NCI-H345 treated with DMSO at 0.1 percent for 48 hours (cell line): ENCODE measurements at regions not wholly inside any gene's neighbourhood (a gene's known extent, or its start where the extent isn't known, plus 50 kb on each side); places are given as distances from the start of the nearest gene placed in this dataset.

Source experiments
- DNase-seq: peaks from one replicate; lab custom pipeline; 2025; ENCODE audit not compliant: unreplicated experiment; lab: John Stamatoyannopoulos, UW

DNA sequence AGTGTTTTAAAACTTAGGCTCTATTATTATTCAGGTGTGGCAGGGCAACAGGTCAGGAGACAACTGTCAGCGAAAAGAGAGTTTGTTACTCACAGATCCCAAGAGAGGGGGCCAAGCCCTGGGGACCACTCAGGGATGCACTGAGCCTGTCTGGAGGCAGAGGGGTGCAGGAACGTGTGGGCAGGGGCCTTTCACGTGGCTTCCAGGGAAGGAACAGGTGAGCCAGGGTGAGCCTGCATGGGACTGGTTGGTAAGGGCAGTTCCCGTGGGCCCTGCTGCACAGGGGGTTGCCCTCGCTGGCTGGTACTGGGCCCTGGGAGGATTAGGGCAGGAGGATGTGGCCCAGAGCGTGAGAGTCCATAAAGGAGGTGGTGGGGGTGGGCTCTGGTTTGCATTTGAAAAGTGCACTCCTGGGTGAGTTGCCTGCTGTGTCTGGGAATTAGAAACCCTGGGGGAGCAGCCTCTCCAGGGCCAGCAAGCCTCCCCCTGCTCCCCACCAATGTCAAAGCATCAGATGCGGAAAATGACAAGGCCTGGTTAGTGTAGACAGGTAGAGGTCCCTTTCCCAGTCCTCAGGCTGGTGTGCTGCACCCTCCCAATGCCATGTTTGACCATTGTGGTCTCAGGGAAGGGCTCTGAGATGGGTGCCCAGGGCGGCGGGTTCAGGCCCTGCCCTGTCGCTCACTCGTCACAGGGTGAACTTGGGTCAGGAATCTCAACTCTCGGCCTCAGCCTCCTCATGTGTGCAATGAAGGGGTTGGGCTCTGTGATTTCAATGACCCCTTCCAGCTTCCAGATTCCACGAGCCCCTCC lies 127.4 kb upstream of the RPS6KA2 start:
- DNase-seq: no peak

DNA sequence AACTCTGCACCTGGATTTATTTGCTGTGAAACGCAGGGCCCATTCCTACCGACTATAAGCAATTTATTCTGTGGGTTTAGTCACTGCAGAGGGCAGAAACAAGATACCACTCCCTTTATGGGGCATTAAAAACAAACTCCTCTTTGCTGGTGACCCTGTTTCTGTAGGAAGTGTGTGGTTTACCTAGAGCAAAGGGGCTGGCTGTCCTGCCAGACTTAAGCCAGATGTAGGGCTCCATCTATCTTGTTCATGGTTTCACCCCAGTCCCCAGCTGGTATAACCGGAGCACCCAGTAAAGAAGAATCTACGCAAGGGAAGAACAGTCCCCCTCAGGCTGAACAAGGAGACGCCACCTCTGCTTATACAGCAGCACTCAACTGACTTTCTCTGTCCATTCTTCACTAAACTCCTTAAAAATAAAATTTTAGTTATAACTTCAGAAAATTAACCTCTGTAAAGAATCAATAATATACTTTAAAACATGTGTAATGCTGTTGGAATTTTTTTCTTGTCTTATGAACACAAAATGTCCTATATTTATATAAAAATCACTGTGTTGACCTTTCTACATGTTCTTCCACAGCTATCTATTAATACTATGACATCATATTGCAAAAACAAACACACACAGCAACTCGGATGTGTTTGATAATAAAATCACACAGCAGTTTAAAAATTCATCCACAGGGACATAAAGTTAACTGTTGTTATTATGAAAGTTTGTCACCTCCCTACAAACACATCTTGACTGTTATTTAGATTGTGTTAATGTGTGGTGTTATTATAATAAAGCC lies 126.1 kb upstream of the RPS6KA2 start:
- no peak for DNase-seq

DNA sequence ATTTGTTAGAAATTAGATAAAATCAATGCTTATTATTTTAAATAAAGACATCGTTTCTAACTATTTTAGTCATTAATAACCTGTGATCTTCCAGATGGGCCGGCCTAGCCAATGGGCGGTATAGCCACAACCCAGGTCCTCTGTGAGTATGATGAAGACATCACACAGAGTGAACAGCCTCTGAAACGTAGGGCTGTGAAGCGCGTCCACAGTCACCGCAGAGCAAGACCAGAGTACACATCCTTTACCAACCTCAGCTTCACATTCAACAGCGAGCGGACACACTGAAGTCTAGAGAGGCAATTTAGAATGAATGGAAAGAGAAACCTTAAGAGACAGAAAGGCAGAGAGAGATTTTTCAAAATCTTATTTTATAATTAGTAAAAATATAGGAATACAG lies 125.0 kb upstream of the RPS6KA2 start:
- no peak for DNase-seq

DNA sequence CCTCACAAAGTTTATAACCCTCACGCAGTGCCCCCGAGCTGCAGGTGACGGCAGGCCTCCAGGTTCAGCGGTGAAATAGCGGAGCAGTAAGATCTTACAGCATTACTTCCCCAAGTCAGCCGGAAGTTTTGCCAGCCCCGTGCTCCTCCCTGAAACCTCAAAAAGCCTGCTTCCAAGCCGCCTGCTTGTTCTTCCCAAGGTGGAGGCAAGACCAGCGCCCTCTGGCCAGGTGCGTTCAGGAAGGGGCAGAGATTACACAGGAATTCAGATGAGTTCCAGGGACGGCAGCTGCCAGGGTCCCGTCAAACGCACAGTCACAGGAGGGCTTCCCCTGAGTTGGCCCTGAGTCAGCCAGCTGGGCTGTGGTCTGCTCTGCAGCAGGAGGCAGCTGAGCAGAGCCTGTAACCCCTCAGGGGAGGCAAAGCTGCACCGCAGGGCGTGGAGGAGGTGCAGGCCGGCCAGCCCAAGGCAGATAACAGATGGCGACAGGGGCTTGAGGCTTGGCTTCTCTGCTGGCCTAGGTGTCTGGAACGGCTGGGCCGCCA lies 124.1 kb upstream of the RPS6KA2 start:
- DNase-seq: no peak

DNA sequence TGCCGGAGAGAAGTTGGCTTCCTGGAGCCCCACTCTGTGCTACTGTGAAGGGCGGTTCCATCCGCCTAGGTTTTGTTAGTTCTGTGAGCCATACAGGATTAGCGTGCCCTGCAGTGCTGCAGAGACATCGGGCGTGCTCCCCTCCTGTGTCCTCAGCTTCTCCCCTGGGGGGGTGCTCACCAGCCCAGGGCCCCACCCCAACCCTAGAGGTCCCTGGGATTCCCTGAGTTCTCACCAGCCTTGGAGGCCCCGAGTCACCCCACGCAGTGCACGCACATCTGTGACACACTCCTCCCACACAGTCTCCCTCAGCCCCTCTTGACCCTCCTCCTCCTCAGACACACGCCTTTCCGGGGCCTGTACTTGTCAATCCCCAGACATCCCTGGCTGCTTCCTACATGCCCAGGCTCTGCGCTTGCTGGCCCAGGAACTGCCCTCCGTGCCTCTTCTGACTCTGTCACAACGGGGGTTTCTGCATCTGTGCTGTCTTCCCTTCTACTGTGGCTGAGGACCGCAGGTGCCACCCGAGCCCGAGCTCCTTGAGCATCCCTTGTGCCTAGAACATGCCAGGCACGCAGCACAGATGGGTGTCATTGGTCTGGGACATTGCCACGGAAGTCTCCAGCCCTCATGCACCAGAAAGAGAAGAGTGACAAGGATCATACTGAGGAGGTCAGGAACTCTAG lies 123.2 kb upstream of the RPS6KA2 start:
- no peak for DNase-seq

DNA sequence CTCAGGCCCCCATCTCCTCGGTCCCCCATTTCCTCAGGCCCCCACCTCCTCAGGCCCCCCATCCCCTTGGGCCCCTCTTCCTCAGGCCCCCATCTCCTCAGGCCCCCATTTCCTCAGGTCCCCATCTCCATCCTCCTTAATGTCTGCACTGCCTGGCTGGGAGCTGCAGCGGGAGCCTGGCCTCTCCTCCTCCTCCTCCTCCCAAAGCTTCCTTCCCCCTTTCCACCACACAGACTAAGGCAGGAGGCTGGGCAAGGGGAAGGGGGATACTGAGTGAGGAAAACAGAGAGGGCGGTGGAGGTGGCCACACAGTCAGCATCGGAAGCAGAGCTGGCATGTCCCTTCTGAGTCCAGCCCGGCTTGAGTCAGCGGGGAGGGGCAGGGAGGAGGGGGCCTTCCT lies 122.6 kb upstream of the RPS6KA2 start:
- no peak for DNase-seq

DNA sequence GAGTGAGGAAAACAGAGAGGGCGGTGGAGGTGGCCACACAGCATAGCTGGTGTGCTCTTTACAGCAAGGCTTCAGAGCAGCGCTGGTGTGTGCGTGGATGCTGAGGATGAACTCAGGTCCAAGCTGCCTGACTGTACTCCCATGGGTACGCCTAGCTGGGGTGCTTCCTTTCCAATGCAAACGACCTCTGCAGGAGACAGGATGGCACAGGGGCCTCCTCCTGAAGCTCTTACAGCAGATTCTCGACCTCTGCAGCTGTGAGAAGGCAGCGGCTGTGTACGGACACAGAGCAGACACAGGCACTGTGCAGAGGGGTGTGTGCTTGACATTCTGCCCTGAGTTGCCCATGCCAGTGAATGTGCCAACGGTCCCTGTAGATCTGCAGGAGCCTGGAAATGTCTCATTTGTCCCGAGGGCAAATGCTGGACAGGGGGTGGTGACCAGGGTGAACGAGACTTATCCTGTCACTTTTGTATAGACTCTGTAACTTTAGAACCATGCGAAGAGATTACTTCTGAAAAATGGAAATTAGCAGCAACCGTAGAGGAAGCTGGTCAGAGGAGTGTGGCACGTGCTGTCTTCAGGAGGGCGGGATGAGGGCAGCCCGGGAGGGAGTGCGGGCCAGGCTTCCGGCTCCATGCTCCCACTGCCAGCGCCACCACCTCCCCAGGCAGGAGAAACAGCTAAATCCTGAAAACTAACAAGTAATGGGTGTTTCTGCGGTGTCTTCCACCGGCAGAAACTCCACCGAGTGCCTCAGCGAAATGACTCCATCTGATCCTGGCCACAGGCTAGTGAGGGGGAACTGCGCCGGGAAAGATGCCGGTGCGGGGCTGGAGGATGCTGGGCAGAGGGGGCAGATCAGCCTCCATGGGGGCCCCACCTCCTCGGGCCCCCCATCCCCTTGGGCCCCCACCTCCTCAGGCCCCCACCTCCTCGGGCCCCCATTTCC lies 120.9 kb upstream of the RPS6KA2 start:
- no peak for DNase-seq

DNA sequence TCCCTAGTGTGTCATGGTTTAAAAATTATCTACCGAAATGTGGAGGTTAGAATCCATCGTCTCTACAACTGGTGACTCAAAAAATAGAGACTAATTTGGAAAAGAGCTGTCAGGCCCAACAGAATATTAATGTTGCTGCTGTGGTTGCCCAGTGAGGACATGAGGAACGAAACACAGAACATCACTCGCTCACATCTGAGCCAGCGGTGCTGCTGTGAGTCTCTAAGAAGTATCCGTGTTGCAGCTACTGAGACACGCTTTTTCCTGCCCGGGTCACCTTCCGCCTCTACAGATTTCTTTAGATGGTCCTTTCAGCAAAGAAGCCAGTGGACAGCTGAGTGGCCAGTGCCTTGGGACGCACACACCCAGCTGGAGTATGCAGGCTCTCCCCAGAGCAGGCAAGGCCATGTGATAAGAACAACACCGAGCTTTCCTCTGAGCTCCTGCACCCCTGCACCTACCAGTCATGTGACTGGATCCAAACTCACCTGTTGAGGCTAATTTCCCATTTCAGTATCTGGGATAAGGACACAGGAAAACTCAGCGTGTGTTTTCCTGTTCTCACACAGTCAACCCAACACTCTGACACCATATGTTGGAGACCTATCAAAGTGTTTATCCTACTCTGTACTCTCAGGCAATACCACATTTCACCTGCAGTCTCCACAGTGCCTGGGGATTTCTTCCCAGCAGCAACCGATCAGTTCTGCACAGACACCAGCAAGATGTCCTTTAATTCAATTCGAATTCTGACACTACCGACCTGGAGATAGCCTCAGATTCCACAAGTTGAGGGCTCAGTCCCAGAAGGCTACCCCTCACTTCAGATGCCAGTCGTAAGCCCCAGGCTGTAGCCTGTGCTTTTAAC lies 119.0 kb upstream of the RPS6KA2 start:
- DNase-seq: no peak

DNA sequence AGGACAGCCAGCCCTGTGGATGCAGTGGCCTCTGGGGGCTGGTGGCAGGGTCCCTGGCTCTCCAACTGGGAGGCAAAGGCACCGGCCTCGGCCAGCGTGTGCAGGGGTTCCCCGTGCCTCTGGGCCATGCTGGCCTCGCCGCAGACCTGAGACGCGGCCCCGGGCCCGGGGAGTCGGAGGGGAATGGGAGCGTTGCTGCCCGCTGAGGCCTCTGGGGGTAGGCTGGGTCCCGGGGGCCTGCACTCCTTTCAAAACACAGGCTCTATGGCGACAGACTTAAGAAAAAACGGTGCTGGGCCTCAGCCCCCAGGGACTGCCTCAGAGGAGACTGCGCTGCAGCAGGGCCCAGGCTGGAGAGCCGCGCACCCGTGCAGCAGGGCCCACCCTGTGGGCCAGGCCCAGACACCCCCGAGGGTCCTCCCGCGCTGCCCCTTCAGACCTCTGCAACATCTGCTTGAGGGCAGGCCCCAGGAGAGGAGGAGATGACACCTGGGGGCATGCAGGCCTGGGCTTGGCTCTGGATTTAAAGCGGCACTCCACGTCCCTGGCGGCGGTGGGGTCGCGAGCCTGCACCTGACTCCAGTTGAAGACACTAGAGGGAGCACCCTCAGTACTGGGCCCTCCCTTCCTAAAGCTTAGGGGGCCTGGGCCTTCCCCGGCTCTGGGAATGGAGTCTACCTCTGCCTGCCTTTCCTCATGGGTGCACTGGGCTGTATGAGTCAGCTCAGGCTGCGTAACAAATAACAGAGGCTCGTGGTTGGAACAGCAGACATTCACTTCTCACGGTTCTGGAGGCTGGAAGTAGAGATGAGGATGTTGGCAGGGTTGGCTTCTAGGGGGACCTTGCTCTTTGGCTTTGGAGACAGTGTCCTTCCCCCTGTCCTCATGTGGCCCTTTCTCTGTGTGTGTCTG lies 117.4 kb upstream of the RPS6KA2 start:
- DNase-seq: no peak

DNA sequence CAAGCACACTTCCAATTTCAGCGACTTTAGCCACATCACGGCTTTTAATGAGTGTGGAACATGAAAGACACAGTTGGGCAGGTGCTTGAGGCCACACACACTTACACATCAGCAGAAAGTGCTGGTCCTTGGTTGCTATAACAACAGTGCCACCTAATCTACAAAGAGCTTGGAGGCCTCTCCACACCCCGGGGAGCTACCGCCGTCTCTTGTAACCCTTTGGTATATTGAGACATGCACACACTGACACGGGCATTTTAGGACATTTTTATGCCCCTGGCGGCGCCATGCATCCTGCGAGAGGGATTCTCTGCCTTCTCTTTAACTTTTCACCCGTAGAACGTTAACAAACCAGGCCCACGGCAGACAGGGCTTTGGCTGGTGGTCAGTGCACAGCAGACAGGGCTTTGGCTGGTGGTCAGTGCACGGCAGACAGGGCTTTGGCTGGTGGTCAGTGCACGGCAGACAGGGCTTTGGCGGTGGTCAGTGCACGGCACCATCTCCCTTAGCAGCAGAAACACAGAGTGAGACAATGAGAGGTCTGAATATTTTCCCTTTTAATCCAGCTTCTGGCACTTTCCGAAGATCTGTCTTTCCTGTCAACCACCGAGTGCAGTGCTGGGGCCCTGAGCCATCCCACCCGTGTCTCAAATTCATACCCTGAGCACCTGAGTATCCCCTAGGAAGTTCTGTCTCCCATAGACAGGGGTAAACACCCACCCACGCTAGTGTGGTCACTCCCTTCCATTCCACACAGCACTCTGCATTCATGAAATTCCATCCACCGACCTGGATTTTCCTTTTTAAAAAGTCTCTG lies 116.6 kb upstream of the RPS6KA2 start:
- DNase-seq: no peak

DNA sequence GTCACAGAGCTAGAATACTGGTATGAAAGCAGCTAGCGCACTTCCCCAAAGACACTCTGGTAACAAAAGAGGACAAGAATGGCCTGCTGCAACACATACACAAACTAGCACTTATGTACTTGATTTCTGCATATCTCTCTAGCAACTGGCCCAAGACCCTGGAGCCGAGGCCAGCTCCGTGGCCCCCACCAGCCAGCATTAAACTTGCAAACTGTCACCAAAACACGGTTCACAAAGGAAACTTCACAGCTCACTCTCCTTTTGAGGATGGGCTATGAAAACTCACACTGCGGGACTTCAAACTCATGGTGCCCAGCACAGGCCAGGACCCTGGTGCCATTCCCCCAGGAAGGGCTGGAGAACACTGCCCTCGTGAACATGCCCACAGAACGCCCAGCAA lies 115.9 kb upstream of the RPS6KA2 start:
- DNase-seq: no peak

DNA sequence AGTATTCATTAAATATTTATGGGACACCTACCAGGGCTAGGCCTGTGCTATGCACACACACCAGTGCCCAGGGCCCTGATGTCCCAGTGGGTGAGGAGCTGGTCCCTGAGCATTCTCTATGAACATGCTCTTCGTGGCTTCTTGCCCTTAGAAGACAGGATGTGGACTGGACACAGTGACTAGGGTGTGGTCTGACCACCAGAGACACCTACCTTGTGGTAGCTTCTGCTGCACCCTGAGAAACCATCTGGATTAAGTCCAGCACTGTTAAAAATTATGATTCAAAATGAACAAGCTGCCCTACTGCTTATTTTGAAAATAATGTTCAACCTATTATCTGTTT lies 112.9 kb upstream of the RPS6KA2 start:
- no peak for DNase-seq

DNA sequence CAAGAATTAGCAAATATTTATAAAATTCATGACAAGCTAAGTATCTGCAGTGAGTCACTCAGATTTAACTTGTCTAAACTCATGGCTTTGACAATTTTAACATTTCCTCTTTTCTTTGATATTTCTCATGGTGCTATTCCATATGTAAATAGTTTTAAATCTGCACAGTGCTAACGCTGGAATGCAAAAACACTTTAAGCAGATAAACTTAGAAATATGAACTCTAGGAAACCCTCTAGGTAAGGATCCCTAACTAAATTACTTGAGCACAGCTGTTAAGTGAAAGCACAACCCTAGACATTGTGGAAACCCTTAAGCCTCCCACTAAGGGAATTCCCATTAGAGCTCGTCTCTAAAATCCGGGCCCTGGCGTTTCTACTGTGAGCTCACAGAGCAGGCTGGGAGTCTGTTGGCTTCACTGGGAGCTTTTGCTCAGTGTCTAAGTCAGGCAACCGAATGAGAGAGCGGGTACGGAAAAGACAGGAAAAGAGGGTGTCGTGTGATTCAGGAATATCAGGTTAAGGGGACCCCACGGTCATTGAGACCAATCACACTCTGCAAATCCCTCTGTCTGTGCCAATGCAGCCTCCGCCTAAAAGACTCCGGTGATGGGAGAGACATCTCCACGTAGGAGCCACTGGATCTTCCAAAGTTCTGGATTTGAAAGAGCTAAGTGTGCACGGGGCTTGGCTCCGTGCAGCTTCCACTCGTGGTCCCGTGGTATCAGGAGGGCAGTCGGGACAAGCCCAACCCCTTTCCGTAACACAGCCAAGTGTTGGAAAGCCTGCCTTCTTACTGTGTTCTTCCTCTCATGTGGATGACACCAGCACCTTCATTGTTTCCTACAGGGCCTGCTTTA lies 112.3 kb upstream of the RPS6KA2 start:
- DNase-seq: no peak

DNA sequence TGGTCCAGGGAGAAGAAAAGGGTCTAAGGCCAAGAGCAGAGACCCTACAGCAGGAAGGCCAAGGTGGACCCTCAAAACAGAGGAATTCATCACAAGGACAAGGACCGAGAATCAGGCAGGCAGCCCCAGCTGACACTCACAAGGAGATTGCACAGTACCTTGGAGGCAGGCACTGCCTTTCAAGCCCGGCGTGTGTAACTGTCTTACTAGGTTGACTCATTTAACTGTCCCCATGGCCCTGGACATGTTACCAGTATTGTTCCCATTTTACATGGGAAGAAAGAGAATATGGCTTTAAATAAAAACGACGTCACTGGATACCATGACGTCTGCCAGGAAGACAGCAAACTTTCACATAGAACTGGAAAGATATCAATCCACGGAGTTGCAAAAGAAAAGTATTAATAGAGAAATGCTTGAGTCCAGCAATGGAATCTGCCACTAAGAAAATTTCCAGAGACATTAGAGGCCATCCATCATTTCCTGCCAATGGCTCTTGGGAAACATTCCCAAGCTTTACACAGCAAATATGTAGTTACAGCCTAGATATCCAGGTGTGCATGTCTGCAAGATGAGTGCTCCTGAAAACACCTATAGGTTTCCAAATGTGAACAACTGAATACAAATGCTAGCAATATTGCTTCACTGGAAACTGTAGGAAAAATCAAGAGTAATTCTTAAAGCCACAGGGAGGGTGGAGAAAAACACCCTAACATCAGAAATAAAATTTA lies 111.5 kb upstream of the RPS6KA2 start:
- DNase-seq: no peak

DNA sequence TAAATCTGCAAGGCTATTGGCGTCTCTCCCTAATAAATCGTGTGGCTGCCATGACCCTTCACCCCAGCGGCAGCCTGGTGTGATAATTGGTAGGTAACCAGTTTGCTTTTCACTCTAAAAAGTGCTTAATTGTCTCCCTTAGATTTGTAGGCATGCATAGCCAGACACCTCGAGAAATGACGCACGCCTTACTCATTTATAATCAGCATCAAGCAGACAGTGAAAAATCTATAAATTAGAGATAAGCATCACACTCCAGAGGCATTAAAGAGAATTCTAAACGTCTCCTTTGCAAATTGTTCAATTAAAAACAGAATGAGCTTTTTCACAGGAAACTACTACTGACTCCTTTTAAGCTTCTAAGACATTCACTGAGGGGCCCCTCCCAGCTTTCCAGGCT lies 110.2 kb upstream of the RPS6KA2 start:
- DNase-seq: no peak

DNA sequence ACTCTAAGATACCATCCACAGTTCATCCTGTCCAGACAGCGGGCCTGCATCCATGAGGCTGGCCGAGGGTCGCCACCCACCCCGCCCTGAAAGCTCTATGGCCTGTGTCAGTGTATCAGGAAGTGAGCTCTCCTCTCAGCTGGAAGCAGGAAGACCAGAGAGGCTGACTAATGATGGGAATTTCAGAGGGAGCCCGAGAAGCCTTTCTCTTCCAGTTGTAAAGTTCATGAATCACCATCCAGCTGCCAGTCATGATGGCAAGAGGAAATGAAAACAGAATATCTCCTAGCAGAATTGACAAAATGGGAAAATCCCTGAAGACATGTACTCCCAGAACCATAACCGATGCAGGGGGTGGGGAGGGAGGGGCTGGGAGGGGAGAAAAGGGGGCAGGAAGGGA lies 109.6 kb upstream of the RPS6KA2 start:
- no peak for DNase-seq
